ENCODE measurements at regions not wholly inside any gene's neighbourhood (a gene's known extent, or its start where the extent isn't known, plus 50 kb on each side); places are given as distances from the start of the nearest gene placed in this dataset.

GRCh38 chr1:65722461-65722860 is 70.2 kb upstream of the PDE4B start:
- H3K4me2 ChIP-seq (ENCODE audit: low read length): no peak overlapping the region
- no peaks in the 10 kb centered on the region for H3K4me1 ChIP-seq (ENCODE audit: insufficient read depth, low read length, poor library complexity, severe bottlenecking)
- H3K36me3 ChIP-seq (ENCODE audit: insufficient read depth, low read length): no peaks in the 10 kb centered on the region
- no peaks in the 10 kb centered on the region for H3K79me2 ChIP-seq (ENCODE audit: insufficient read depth, low read depth, low read length)
- H4K20me1 ChIP-seq (ENCODE audit: insufficient read depth, low read length): no peaks in the 10 kb centered on the region
- H2AFZ ChIP-seq (ENCODE audit: low read length): no peak overlapping the region
- no peaks in the 10 kb centered on the region for H3K9me2 ChIP-seq (ENCODE audit: insufficient read depth, low read length)
- DNase-seq (ENCODE audit: low spot score): no peak
- ChIA-PET POLR2A (interaction anchor here (0.5 to 0.7 kb wide), 2 partner anchors 16 to 114 kb away, joined by 5 to 6 read pairs; no protein-coding TSS in a partner anchor), CTCF (ENCODE audit: unreplicated experiment) (no interaction called here)
- no TSS peak for BruUV-seq (replicated peaks)
- no peak overlapping the region for H3K4me3 ChIP-seq (ENCODE audit: low read depth, low read length, poor library complexity, severe bottlenecking)
- H3K9me3 ChIP-seq (ENCODE audit: low read length): no peaks in the 10 kb centered on the region
- no peak for TF ChIP-seq EZH2phosphoT487 (IDR thresholded peaks at IDR 0.05; ENCODE audit: borderline replicate concordance, low read depth, low read length)
- TF ChIP-seq, protein P1, sequence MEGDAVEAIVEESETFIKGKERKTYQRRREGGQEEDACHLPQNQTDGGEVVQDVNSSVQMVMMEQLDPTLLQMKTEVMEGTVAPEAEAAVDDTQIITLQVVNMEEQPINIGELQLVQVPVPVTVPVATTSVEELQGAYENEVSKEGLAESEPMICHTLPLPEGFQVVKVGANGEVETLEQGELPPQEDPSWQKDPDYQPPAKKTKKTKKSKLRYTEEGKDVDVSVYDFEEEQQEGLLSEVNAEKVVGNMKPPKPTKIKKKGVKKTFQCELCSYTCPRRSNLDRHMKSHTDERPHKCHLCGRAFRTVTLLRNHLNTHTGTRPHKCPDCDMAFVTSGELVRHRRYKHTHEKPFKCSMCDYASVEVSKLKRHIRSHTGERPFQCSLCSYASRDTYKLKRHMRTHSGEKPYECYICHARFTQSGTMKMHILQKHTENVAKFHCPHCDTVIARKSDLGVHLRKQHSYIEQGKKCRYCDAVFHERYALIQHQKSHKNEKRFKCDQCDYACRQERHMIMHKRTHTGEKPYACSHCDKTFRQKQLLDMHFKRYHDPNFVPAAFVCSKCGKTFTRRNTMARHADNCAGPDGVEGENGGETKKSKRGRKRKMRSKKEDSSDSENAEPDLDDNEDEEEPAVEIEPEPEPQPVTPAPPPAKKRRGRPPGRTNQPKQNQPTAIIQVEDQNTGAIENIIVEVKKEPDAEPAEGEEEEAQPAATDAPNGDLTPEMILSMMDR (conservative IDR thresholded peaks at IDR 0.05; ENCODE audit: low read length): no peak
- H3K27ac ChIP-seq (ENCODE audit: low read depth, low read length, poor library complexity, severe bottlenecking): no peak overlapping the region
- intact Hi-C loops (cut with micrococcal nuclease; ENCODE audit: unreplicated experiment): no loop called here

DNA sequence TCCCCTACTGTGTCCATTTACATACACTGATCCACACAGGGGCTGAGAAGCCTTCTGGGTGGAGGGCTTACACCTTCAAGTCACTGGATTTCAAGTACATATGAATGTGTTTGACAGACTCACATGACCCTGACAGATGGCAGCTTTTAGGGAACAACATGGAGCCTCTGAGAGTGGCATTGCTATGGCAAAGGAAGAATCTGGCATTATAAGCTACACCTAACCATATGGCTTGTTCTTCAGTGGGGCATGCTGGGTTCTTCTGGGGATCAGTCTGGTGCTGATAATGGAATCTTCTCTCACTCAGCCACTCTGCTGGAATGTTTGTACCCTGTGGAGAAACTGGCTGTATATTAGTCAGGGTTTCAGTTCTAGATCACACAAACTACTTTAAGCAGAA is 68.5 kb upstream of the PDE4B start:
- intact Hi-C loops (cut with micrococcal nuclease; ENCODE audit: unreplicated experiment): no loop called here
- Histone ChIP-seq H2AFZ (ENCODE audit: low read length) (no peak overlapping the region), H3K9me3 (ENCODE audit: low read length) (no peaks in the 10 kb centered on the region), H3K36me3 (ENCODE audit: insufficient read depth, low read length) (no peaks in the 10 kb centered on the region), H3K4me3 (ENCODE audit: low read depth, low read length, poor library complexity, severe bottlenecking) (no peak overlapping the region), H3K27ac (ENCODE audit: low read depth, low read length, poor library complexity, severe bottlenecking) (no peak overlapping the region), H3K79me2 (ENCODE audit: insufficient read depth, low read depth, low read length) (no peaks in the 10 kb centered on the region), H3K9me2 (ENCODE audit: insufficient read depth, low read length) (no peaks in the 10 kb centered on the region), H3K4me2 (ENCODE audit: low read length) (no peak overlapping the region), H4K20me1 (ENCODE audit: insufficient read depth, low read length) (no peaks in the 10 kb centered on the region), H3K4me1 (ENCODE audit: insufficient read depth, low read length, poor library complexity, severe bottlenecking) (no peaks in the 10 kb centered on the region)
- ChIA-PET POLR2A (interaction anchor here (0.7 to 1.3 kb wide), 3 partner anchors 11 to 1660 kb away, joined by 3 to 5 read pairs (median 4); no protein-coding TSS in a partner anchor), CTCF (ENCODE audit: unreplicated experiment) (no interaction called here)
- no TSS peak for BruUV-seq (replicated peaks)
- TF ChIP-seq, protein P1 (conservative IDR thresholded peaks at IDR 0.05; ENCODE audit: low read length): no peak
- no peak for TF ChIP-seq EZH2phosphoT487 (IDR thresholded peaks at IDR 0.05; ENCODE audit: borderline replicate concordance, low read depth, low read length)
- DNase-seq (ENCODE audit: low spot score): no peak

DNA sequence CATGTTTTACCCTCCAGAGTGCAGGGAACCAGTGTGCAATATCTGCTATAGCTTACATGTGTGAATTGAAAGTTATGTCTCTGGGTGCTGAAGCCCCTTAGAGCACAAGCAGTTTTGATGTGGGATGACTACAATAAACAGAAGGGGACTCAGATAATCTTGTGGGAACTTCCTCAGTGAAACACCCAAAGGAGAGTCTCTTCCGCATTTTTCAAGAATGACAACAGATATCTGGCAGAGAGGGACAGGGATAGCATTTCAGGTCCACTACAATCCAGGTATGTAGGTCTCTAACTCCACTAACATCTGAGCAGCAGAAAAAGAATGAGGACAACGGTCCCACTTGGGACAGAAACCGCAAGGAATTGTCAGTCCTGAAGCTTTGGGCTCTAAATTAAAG is 67.6 kb upstream of the PDE4B start:
- no peaks in the 10 kb centered on the region for H3K9me3 ChIP-seq (ENCODE audit: low read length)
- TF ChIP-seq, protein P1 (conservative IDR thresholded peaks at IDR 0.05; ENCODE audit: low read length): no peak
- TF ChIP-seq EZH2phosphoT487 (IDR thresholded peaks at IDR 0.05; ENCODE audit: borderline replicate concordance, low read depth, low read length): no peak
- H3K36me3 ChIP-seq (ENCODE audit: insufficient read depth, low read length): no peaks in the 10 kb centered on the region
- H3K79me2 ChIP-seq (ENCODE audit: insufficient read depth, low read depth, low read length): no peaks in the 10 kb centered on the region
- no peak overlapping the region for H3K4me2 ChIP-seq (ENCODE audit: low read length)
- H3K9me2 ChIP-seq (ENCODE audit: insufficient read depth, low read length): no peaks in the 10 kb centered on the region
- no peak for DNase-seq (ENCODE audit: low spot score)
- ChIA-PET POLR2A (interaction anchor here (0.8 kb wide), 1 partner anchor 677 kb away, joined by 5 read pairs; no protein-coding TSS in a partner anchor), CTCF (ENCODE audit: unreplicated experiment) (no interaction called here)
- no peak overlapping the region for H2AFZ ChIP-seq (ENCODE audit: low read length)
- H3K27ac ChIP-seq (ENCODE audit: low read depth, low read length, poor library complexity, severe bottlenecking): no peak overlapping the region
- H4K20me1 ChIP-seq (ENCODE audit: insufficient read depth, low read length): no peaks in the 10 kb centered on the region
- H3K4me3 ChIP-seq (ENCODE audit: low read depth, low read length, poor library complexity, severe bottlenecking): no peak overlapping the region
- BruUV-seq (replicated peaks): no TSS peak
- intact Hi-C loops (cut with micrococcal nuclease; ENCODE audit: unreplicated experiment): no loop called here
- H3K4me1 ChIP-seq (ENCODE audit: insufficient read depth, low read length, poor library complexity, severe bottlenecking): no peaks in the 10 kb centered on the region
